Activated CD4-positive, alpha-beta T cell treated with anti-CD3 and anti-CD28 coated beads for 48 hours (primary cell): ENCODE measurements at regions not wholly inside any gene's neighbourhood (a gene's known extent, or its start where the extent isn't known, plus 50 kb on each side); places are given as distances from the start of the nearest gene placed in this dataset.
"Not testable (repeated sequence)": the region's sequence is repeated elsewhere in the genome, so short reads cannot be mapped to it uniquely, and the experiment has no call there.

Experiments used
- DNase-seq: peaks from one replicate; pipeline ENCODE4 v3.0.0-alpha.2; 2020

GRCh38 chr13:84630476-84630875 is 748.2 kb upstream of the SLITRK1 start:
- no peak for DNase-seq

GRCh38 chr13:84616864-84617263 is 734.6 kb upstream of the SLITRK1 start:
- DNase-seq = no peak

- no peak for DNase-seq
Observed at GRCh38 chr13:84609716-84610115, 727.4 kb upstream of the SLITRK1 start.

GRCh38 chr13:84607261-84608013 is 725.2 kb upstream of the SLITRK1 start:
- DNase-seq = no peak

GRCh38 chr13:84606616-84607015 is 724.3 kb upstream of the SLITRK1 start:
- no peak for DNase-seq

- no peak for DNase-seq
Observed at GRCh38 chr13:84605927-84606326, 723.7 kb upstream of the SLITRK1 start.

- DNase-seq = no peak
Observed at GRCh38 chr13:84591444-84591843, 709.2 kb upstream of the SLITRK1 start.

GRCh38 chr13:84590663-84591062 is 708.4 kb upstream of the SLITRK1 start:
- no peak for DNase-seq

GRCh38 chr13:84588023-84588422 is 705.7 kb upstream of the SLITRK1 start:
- no peak for DNase-seq

- DNase-seq = not testable (repeated sequence)
Observed at GRCh38 chr13:84579901-84580300, 697.6 kb upstream of the SLITRK1 start.

GRCh38 chr13:84574851-84575250 is 692.6 kb upstream of the SLITRK1 start:
- DNase-seq = no peak

- DNase-seq = no peak
Observed at GRCh38 chr13:84571264-84571663, 689.0 kb upstream of the SLITRK1 start.

- no peak for DNase-seq
Observed at GRCh38 chr13:84570831-84571230, 688.6 kb upstream of the SLITRK1 start.

- no peak for DNase-seq
Observed at GRCh38 chr13:84569366-84569765, 687.1 kb upstream of the SLITRK1 start.

- DNase-seq = no peak
Observed at GRCh38 chr13:84567848-84568247, 685.6 kb upstream of the SLITRK1 start.

- no peak for DNase-seq
Observed at GRCh38 chr13:84566780-84567179, 684.5 kb upstream of the SLITRK1 start.

GRCh38 chr13:84563611-84564010 is 681.3 kb upstream of the SLITRK1 start:
- no peak for DNase-seq

GRCh38 chr13:84553227-84553626 is 671.0 kb upstream of the SLITRK1 start:
- DNase-seq = no peak

GRCh38 chr13:84543962-84544361 is 661.7 kb upstream of the SLITRK1 start:
- DNase-seq = no peak

- no peak for DNase-seq
Observed at GRCh38 chr13:84542348-84542747, 660.1 kb upstream of the SLITRK1 start.

GRCh38 chr13:84536906-84537305 is 654.6 kb upstream of the SLITRK1 start:
- DNase-seq = no peak

GRCh38 chr13:84528408-84529070 is 646.3 kb upstream of the SLITRK1 start:
- DNase-seq = no peak

- DNase-seq = no peak
Observed at GRCh38 chr13:84525865-84526264, 643.6 kb upstream of the SLITRK1 start.

GRCh38 chr13:84524586-84524985 is 642.3 kb upstream of the SLITRK1 start:
- no peak for DNase-seq

GRCh38 chr13:84500016-84500415 is 617.7 kb upstream of the SLITRK1 start:
- no peak for DNase-seq
